Activated B cell treated with CpG ODN at 0.5 μM for 24 hours (primary cell): ENCODE measurements at regions not wholly inside any gene's neighbourhood (a gene's known extent, or its start where the extent isn't known, plus 50 kb on each side); places are given as distances from the start of the nearest gene placed in this dataset.

Experiments used
- ATAC-seq: fragments of 200-7000 bp; cut with Tn5 transposase; one replicate; pipeline ENCODE4 v1.10.0; 2021; ENCODE audit warnings: low read depth, mild to moderate bottlenecking, moderate library complexity
- CTCF ChIA-PET: fragments of 350-600 bp; sonication (Branson Sonifier 250); formaldehyde crosslinking; loops from one replicate; lab custom pipeline; 2021; ENCODE audit warnings: antibody characterized with exemption; lab: Charles Lee
- POLR2A ChIA-PET: fragments of 350-600 bp; sonication (Branson Sonifier 250); formaldehyde crosslinking; loops from one replicate; lab custom pipeline; 2021; ENCODE audit warnings: antibody characterized with exemption; lab: Charles Lee
- DNase-seq: peaks from one replicate; pipeline ENCODE4 v3.0.0; 2022
- H3K27ac Mint-ChIP-seq: one replicate; pipeline ENCODE4 v1.8.0; 2020; ENCODE audit warnings: mixed read lengths
- H3K27me3 Mint-ChIP-seq: one replicate; pipeline ENCODE4 v1.8.0; 2021; ENCODE audit warnings: mixed read lengths
- H3K36me3 Mint-ChIP-seq: one replicate; pipeline ENCODE4 v1.8.0; 2021; ENCODE audit warnings: low read depth, mixed read lengths
- H3K4me1 Mint-ChIP-seq: one replicate; pipeline ENCODE4 v1.8.0; 2021; ENCODE audit warnings: mixed read lengths
- H3K4me3 Mint-ChIP-seq: one replicate; pipeline ENCODE4 v1.8.0; 2020; ENCODE audit warnings: mild to moderate bottlenecking, mixed read lengths
- H3K9me3 Mint-ChIP-seq: one replicate; pipeline ENCODE4 v1.8.0; 2020; ENCODE audit warnings: mixed read lengths
- CTCF ChIP-seq: fragments of 200-600 bp; IDR thresholded peaks from one replicate; pipeline ENCODE4 v1.8.0; 2022; ENCODE audit warnings: antibody characterized with exemption, mild to moderate bottlenecking
- intact Hi-C: fragments of 100-400 bp; cut with micrococcal nuclease; formaldehyde crosslinking; loops from one replicate; pipeline ENCODE4 v1.15.1; 2024

DNA sequence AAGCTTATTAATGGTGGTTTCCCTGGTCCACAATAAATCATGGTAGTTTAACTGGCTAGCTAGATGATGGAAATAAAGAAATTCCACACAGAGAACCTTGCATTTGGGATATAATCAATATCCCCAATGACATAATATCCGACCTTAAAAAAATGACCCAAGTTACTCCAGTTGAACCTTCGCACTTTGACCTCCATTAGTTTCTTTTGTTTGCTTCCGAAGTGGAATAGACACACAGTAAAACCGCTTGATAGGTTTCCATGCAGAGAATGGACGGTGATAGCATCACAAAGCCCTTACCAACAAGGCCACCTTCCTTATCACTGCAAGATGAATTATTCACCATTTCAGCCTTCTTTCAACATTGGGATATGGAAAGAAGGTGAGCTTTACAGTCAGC, 1966.1 kb upstream of the CELF4 start:
- H3K36me3 Mint-ChIP-seq: no peaks in the 10 kb centered on the region
- no peaks in the 10 kb centered on the region for H3K27me3 Mint-ChIP-seq
- ChIA-PET POLR2A (no interaction called here), CTCF (no interaction called here)
- intact Hi-C loops: no loop called here
- ATAC-seq (no peak), DNase-seq (no peak)
- no peaks in the 10 kb centered on the region for H3K9me3 Mint-ChIP-seq
- H3K4me3 Mint-ChIP-seq: no peak overlapping the region
- H3K4me1 Mint-ChIP-seq: no peaks in the 10 kb centered on the region
- H3K27ac Mint-ChIP-seq: no peak overlapping the region
- no peak for TF ChIP-seq CTCF

GRCh38 chr18:39529358-39529757, 1963.8 kb upstream of the CELF4 start:
- CTCF ChIA-PET: no interaction called here

DNA sequence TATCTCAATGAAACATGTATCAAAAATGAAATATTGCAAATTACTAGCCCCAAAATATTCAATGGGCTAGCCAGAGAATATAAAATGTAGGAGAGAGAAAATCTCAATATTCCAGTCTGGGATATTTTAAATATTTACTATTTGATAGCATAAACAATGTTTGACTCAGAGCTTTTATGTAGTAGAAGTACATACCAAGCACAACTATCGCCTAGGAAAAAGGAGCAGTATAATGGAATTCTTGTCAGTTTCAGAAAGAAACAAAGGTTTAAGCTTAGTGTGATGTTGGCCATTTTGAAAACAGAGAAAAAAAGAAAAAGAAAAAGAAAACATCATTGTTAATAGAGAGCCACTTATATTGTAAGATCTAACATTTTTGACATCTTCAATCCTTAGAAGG, 1961.9 kb upstream of the CELF4 start:
- Mint-ChIP-seq H3K27ac (no peak overlapping the region), H3K4me3 (no peak overlapping the region), H3K27me3 (no peaks in the 10 kb centered on the region), H3K9me3 (no peaks in the 10 kb centered on the region), H3K36me3 (no peaks in the 10 kb centered on the region), H3K4me1 (no peaks in the 10 kb centered on the region)
- ATAC-seq: no peak
- intact Hi-C loops: no loop called here
- no peak for DNase-seq
- no peak for TF ChIP-seq CTCF
- POLR2A ChIA-PET: no interaction called here
- CTCF ChIA-PET: no interaction called here

More at GRCh38 chr18:39529358-39529757, 1963.8 kb upstream of the CELF4 start:
- Mint-ChIP-seq H3K27ac (no peak overlapping the region), H3K4me3 (no peak overlapping the region), H3K9me3 (no peaks in the 10 kb centered on the region), H3K4me1 (no peaks in the 10 kb centered on the region), H3K27me3 (no peaks in the 10 kb centered on the region), H3K36me3 (no peaks in the 10 kb centered on the region)
- POLR2A ChIA-PET: no interaction called here
- intact Hi-C loops: no loop called here
- DNase-seq: no peak
- TF ChIP-seq CTCF: no peak
- ATAC-seq: no peak

DNA sequence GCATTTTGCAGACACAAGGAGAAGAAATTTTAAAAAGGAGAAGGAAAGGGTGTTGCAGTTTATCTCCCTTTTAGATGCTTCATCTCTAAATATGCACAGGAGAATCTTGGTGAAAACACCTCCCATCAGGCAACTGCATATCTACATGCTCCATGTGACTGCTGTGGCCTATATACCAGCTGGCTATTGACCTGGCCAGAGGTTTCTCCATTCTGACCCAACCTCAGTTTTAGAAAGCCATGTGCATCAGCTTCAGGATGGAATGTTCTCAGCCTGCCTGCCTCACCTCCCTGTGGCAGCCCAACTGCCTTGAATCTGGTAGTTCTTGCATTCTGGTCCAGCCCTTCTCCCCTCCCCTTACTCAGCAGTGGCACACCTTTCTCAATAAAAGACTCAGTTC, 1958.8 kb upstream of the CELF4 start:
- ATAC-seq (no peak), DNase-seq (no peak)
- Mint-ChIP-seq H3K27me3 (no peaks in the 10 kb centered on the region), H3K9me3 (no peaks in the 10 kb centered on the region), H3K36me3 (no peaks in the 10 kb centered on the region), H3K4me1 (no peaks in the 10 kb centered on the region), H3K27ac (no peak overlapping the region), H3K4me3 (no peak overlapping the region)
- POLR2A ChIA-PET: no interaction called here
- CTCF ChIA-PET: no interaction called here
- intact Hi-C loops: no loop called here
- TF ChIP-seq CTCF: no peak

- Mint-ChIP-seq H3K27me3 (no peaks in the 10 kb centered on the region), H3K36me3 (no peaks in the 10 kb centered on the region), H3K27ac (no peak overlapping the region), H3K4me3 (no peak overlapping the region), H3K9me3 (no peaks in the 10 kb centered on the region), H3K4me1 (no peaks in the 10 kb centered on the region)
- ChIA-PET POLR2A (no interaction called here), CTCF (no interaction called here)
- intact Hi-C loops: no loop called here
- DNase-seq (no peak), ATAC-seq (no peak)
- TF ChIP-seq CTCF: no peak
These were observed 1957.7 kb upstream of the CELF4 start for GRCh38 chr18:39523281-39523680.
